A549 (cell line): ENCODE measurements at regions not wholly inside any gene's neighbourhood (a gene's known extent, or its start where the extent isn't known, plus 50 kb on each side); places are given as distances from the start of the nearest gene placed in this dataset.

Experiments used
- ATAC-seq, 2 experiments: fragments of 200-7000 bp in 1 of 2; fragments of >200 bp in 1 of 2; cut with Nextera tagmentation in 1 of 2; cut with Tn5 transposase in 1 of 2; 3 replicates each; pipeline versions ENCODE4 v1.8.0 to v1.9.1; 2018 to 2020; ENCODE audit warnings: mild to moderate bottlenecking in 1 of 2, moderate library complexity in 1 of 2
- CTCF ChIA-PET: fragments of 300-600 bp; sonication (Branson Sonifier 250); formaldehyde crosslinking; extraction: SDS; loops from one replicate; lab custom pipeline; 2021; ENCODE audit warnings: antibody characterized with exemption, inconsistent platforms; lab: Yijun Ruan, JAX
- POLR2A ChIA-PET: fragments of 350-600 bp; formaldehyde crosslinking; extraction: SDS; loops from one replicate; lab custom pipeline; 2021; ENCODE audit warnings: antibody characterized with exemption, inconsistent platforms; lab: Yijun Ruan, JAX
- DNase-seq, 2 experiments: peaks; one replicate each; pipeline versions ENCODE4 v3.0.0 to v3.0.0-alpha.2; 2011 to 2016; ENCODE audit warnings: low read depth in 1 of 2, low spot score in 1 of 2
- FAIRE-seq: peaks from 2 replicates; lab custom pipeline; 2011; peaks lifted over from hg19 to GRCh38; lab: Jason Lieb, UNC
- H3K27ac ChIP-seq, 2 experiments: fragments of >200 bp; sonication (Bioruptor Twin); formaldehyde crosslinking; 3 replicates each; pipeline ENCODE4 v1.5.1; 2016 to 2017
- H3K4me1 ChIP-seq: fragments of >200 bp; sonication (Bioruptor Twin); formaldehyde crosslinking; 3 replicates; pipeline ENCODE4 v1.6.1; 2016
- H3K4me2 ChIP-seq: fragments of >200 bp; sonication (Bioruptor Twin); formaldehyde crosslinking; 3 replicates; pipeline ENCODE4 v1.6.1; 2016
- H3K4me3 ChIP-seq: fragments of >200 bp; sonication (Bioruptor Twin); formaldehyde crosslinking; 3 replicates; pipeline ENCODE4 v1.5.1; 2016
- H3K9me3 ChIP-seq: fragments of >200 bp; sonication (Bioruptor Twin); formaldehyde crosslinking; 3 replicates; pipeline ENCODE4 v1.6.1; 2016
- CBX2 ChIP-seq: fragments of 200-600 bp; sonication (generic); IDR thresholded peaks from 2 replicates; pipeline ENCODE4 v1.6.1; 2016; ENCODE audit warnings: low read depth, mild to moderate bottlenecking, borderline replicate concordance
- E2F6 ChIP-seq: IDR thresholded peaks from 2 replicates; pipeline ENCODE4 v1.6.1; 2012; ENCODE audit warnings: low read depth, borderline replicate concordance
- EHMT2 ChIP-seq: fragments of 200-600 bp; sonication (generic); IDR thresholded peaks from 2 replicates; pipeline ENCODE4 v1.6.1; 2016; ENCODE audit warnings: antibody characterized with exemption, low read depth, mild to moderate bottlenecking, moderate library complexity
- ESRRA ChIP-seq: fragments of 150-350 bp; IDR thresholded peaks from 2 replicates; pipeline ENCODE4 v1.6.1; 2014; ENCODE audit warnings: mild to moderate bottlenecking, low read length, borderline replicate concordance
- FOXS1 ChIP-seq: fragments of 250-450 bp; sonication (Bioruptor Pico); IDR thresholded peaks from 2 replicates; pipeline ENCODE4 v1.5.0; 2020; ENCODE audit warnings: mild to moderate bottlenecking, moderate library complexity
- HDAC2 ChIP-seq: fragments of 200-600 bp; sonication (generic); IDR thresholded peaks from 2 replicates; pipeline ENCODE4 v1.6.1; 2016
- HEYL ChIP-seq: fragments of 250-450 bp; sonication (Bioruptor Pico); IDR thresholded peaks from 2 replicates; pipeline ENCODE4 v1.8.0; 2021; ENCODE audit warnings: mild to moderate bottlenecking, moderate library complexity
- KDM1A ChIP-seq: fragments of 200-600 bp; sonication (generic); IDR thresholded peaks from 2 replicates; pipeline ENCODE4 v1.6.1; 2016; ENCODE audit warnings: low read depth, mild to moderate bottlenecking
- KDM5A ChIP-seq: fragments of 200-600 bp; sonication (generic); IDR thresholded peaks from 2 replicates; pipeline ENCODE4 v1.6.1; 2016; ENCODE audit warnings: antibody characterized with exemption, mild to moderate bottlenecking
- NPAS2 ChIP-seq: fragments of 250-450 bp; sonication (Bioruptor Pico); IDR thresholded peaks from 2 replicates; pipeline ENCODE4 v1.8.0; 2022; ENCODE audit warnings: mild to moderate bottlenecking, moderate library complexity, borderline replicate concordance
- POLR2AphosphoS2 ChIP-seq: conservative IDR thresholded peaks from 2 replicates; pipeline ENCODE4 v1.6.1; 2012; ENCODE audit warnings: low read length, improper control_type of control experiment, inconsistent platforms
- RAD21 ChIP-seq, 2 experiments: fragments of >200 bp in 1 of 2; sonication (Bioruptor Twin) in 1 of 2; formaldehyde crosslinking in 1 of 2; IDR thresholded peaks in 1 of 2; conservative IDR thresholded peaks in 1 of 2; 2 replicates in 1 of 2; 3 replicates in 1 of 2; pipeline ENCODE4 v1.6.1; 2012 to 2018; ENCODE audit warnings: inconsistent platforms in 1 of 2
- TFCP2L1 ChIP-seq: fragments of 250-450 bp; sonication (Bioruptor Pico); IDR thresholded peaks from 2 replicates; pipeline ENCODE4 v1.5.0; 2021; ENCODE audit warnings: mild to moderate bottlenecking
- TP53 ChIP-seq: fragments of 250-450 bp; sonication (Bioruptor Pico); IDR thresholded peaks from 2 replicates; pipeline ENCODE4 v1.5.0; 2021; ENCODE audit warnings: mild to moderate bottlenecking, moderate library complexity
- ZNF302 ChIP-seq: fragments of 250-450 bp; sonication (Bioruptor Pico); IDR thresholded peaks from 2 replicates; pipeline ENCODE4 v1.9.0; 2021; ENCODE audit warnings: inconsistent platforms, mild to moderate bottlenecking, moderate library complexity
- ZSCAN20 ChIP-seq: fragments of 250-450 bp; sonication (Bioruptor Pico); IDR thresholded peaks from 2 replicates; pipeline ENCODE4 v1.8.0; 2022; ENCODE audit warnings: mild to moderate bottlenecking, moderate library complexity
- WGBS: methylation state at CpG from one replicate; pipeline ENCODE4 v1.1.6; 2017; ENCODE audit errors: missing lambda C conversion rate; 5-methylcytosine and 5-hydroxymethylcytosine counted together
- TF ChIP-seq, protein P1 (sequence below): fragments of >200 bp; sonication (Bioruptor Twin); formaldehyde crosslinking; IDR thresholded peaks from 2 replicates; pipeline ENCODE4 v1.6.1; 2016
- TF ChIP-seq, protein P2 (sequence below): fragments of 250-450 bp; sonication (Bioruptor Pico); IDR thresholded peaks from 2 replicates; pipeline ENCODE4 v1.5.0; 2020; ENCODE audit warnings: low read depth, mild to moderate bottlenecking, moderate library complexity
- TF ChIP-seq, protein P3 (sequence below): fragments of 450-650 bp; IDR thresholded peaks from 2 replicates; pipeline ENCODE4 v1.6.1; 2014; ENCODE audit warnings: antibody characterized with exemption

DNA sequence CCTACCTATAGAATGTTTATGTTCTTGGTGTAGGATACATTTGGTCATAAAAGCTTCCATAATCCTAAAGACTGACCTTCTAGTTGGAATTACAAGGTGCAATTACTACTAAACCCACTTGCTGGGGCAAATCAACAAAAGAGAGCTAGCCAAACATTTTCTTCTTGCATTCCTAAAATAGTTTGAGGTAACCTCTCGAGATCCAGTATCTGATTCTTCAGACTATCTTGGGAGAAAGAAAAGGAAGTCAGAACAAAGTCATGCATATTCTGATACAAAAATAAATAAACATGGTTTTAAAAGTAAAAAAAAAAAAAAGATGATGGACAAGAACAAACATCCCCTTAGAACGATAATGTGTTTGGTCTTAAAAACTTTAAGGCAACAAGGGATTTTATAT, 294.2 kb upstream of the RSPO3 start:
- Histone ChIP-seq H3K4me1 (no peaks in the 10 kb centered on the region), H3K9me3 (no peaks in the 10 kb centered on the region), H3K27ac (no peak overlapping the region), H3K4me3 (no peak overlapping the region), H3K4me2 (no peak overlapping the region)
- WGBS: 28% methylated on average over 2 of the region's 2 CpGs
- CTCF ChIA-PET: interaction anchor here (0.6 to 1.2 kb wide), 2 partner anchors 20 to 21 kb away, joined by 3 to 4 read pairs; no protein-coding TSS in a partner anchor
- ATAC-seq: no peak
- no peak for TF ChIP-seq ESRRA
- no peak for TF ChIP-seq EHMT2
- no peak for TF ChIP-seq NPAS2
- TF ChIP-seq, protein P1, sequence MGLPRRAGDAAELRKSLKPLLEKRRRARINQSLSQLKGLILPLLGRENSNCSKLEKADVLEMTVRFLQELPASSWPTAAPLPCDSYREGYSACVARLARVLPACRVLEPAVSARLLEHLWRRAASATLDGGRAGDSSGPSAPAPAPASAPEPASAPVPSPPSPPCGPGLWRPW: no peak
- TF ChIP-seq HEYL (CRISPR knock-in tag): no peak
- TF ChIP-seq POLR2AphosphoS2: no peak
- TF ChIP-seq HDAC2: no peak
- POLR2A ChIA-PET: no interaction called here
- FAIRE-seq: no peak
- no peak for DNase-seq

DNA sequence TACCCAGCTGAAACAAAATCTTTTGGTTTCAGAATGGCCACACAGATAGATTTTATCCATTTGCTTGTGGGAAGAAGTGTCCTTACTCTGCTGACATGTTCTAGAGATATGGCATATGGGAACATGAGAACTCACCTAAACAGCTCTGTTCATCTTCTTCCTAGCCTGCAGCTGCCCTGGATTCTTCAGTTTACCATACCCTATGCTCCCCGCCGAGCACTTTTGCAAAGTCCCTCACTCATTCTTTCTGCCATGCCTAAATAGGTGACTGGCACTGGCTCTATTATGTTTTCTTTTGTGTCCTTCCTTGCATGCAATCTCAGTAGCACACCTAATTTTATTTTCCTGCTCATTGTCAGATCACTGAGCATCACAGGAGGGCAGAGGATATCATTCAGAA, 293.7 kb upstream of the RSPO3 start:
- ChIA-PET CTCF (interaction anchor here (0.6 to 1.2 kb wide), 2 partner anchors 20 to 22 kb away, joined by 3 to 4 read pairs; no protein-coding TSS in a partner anchor), POLR2A (no interaction called here)
- no peak for TF ChIP-seq TP53 (CRISPR knock-in tag)
- TF ChIP-seq, protein P1: no peak
- no peak for TF ChIP-seq FOXS1 (CRISPR knock-in tag)
- no peak for TF ChIP-seq CBX2
- TF ChIP-seq HDAC2: no peak
- TF ChIP-seq, protein P2, sequence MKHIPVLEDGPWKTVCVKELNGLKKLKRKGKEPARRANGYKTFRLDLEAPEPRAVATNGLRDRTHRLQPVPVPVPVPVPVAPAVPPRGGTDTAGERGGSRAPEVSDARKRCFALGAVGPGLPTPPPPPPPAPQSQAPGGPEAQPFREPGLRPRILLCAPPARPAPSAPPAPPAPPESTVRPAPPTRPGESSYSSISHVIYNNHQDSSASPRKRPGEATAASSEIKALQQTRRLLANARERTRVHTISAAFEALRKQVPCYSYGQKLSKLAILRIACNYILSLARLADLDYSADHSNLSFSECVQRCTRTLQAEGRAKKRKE (CRISPR knock-in tag): no peak
- no peak for TF ChIP-seq KDM1A
- no peak for TF ChIP-seq ZNF302 (CRISPR knock-in tag)
- no peak for TF ChIP-seq KDM5A
- TF ChIP-seq HEYL (CRISPR knock-in tag): no peak
- no peak for TF ChIP-seq NPAS2
- no peak for TF ChIP-seq RAD21 (conservative IDR thresholded peaks at IDR 0.05 in 1 of 2, IDR thresholded peaks at IDR 0.05 in 1 of 2)
- TF ChIP-seq E2F6: no peak
- DNase-seq: no peak
- WGBS: 96% methylated on average over 2 of the region's 2 CpGs
- Histone ChIP-seq H3K4me2 (no peak overlapping the region), H3K27ac (no peak overlapping the region), H3K4me1 (no peaks in the 10 kb centered on the region), H3K9me3 (no peaks in the 10 kb centered on the region), H3K4me3 (no peak overlapping the region)
- no peak for ATAC-seq
- FAIRE-seq: no peak

DNA sequence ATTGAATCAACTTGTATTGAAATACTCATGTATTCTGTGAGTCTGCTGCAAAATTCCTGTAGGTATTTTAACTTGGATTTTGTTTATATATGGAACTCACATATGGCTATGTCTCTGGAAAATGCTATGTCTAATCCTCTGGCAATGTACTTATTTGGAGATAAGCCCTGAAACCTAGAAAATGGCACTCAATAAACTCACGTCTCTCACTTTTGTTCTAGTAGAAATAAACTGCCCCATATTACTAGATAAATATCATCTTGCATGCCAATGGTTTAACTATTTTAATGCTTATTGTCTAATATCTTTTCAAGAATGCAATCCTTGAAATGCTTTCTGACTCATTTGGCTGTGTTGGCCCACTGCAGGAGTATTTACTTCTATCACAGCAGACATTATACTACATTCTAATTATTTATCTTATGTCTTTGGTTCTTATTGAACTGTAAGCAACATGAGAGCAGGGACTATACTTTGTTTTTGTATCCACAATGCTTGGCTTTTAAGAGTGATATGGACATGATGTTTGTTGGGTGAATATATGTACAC, 292.2 kb upstream of the RSPO3 start:
- no peak for FAIRE-seq

More for the DNA sequence above, 292.2 kb upstream of the RSPO3 start:
- no peak overlapping the region for H3K4me2 ChIP-seq
- ChIA-PET CTCF (no interaction called here), POLR2A (no interaction called here)
- H3K4me3 ChIP-seq: no peak overlapping the region
- no peaks in the 10 kb centered on the region for H3K9me3 ChIP-seq
- H3K27ac ChIP-seq: no peak overlapping the region
- no peak for TF ChIP-seq ESRRA
- TF ChIP-seq CBX2: no peak
- no peak for TF ChIP-seq ZSCAN20
- no peak for TF ChIP-seq TFCP2L1 (CRISPR knock-in tag)
- TF ChIP-seq, protein P3, sequence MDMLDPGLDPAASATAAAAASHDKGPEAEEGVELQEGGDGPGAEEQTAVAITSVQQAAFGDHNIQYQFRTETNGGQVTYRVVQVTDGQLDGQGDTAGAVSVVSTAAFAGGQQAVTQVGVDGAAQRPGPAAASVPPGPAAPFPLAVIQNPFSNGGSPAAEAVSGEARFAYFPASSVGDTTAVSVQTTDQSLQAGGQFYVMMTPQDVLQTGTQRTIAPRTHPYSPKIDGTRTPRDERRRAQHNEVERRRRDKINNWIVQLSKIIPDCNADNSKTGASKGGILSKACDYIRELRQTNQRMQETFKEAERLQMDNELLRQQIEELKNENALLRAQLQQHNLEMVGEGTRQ: no peak
- ATAC-seq (no peak), DNase-seq (no peak)
- WGBS: 81% methylated on average over 1 of the region's 1 CpG
- no peaks in the 10 kb centered on the region for H3K4me1 ChIP-seq
